SH-SY5Y (cell line): ENCODE measurements at regions not wholly inside any gene's neighbourhood (a gene's known extent, or its start where the extent isn't known, plus 50 kb on each side); places are given as distances from the start of the nearest gene placed in this dataset.

Experiments
- GATA2 ChIP-seq: IDR thresholded peaks from 2 replicates; pipeline ENCODE4 v1.6.1; 2011; ENCODE audit warnings: mild to moderate bottlenecking, low read depth, low read length
- GATA3 ChIP-seq: IDR thresholded peaks from 2 replicates; pipeline ENCODE4 v1.6.1; 2011; ENCODE audit warnings: low read depth, mild to moderate bottlenecking, low read length, moderate library complexity

DNA sequence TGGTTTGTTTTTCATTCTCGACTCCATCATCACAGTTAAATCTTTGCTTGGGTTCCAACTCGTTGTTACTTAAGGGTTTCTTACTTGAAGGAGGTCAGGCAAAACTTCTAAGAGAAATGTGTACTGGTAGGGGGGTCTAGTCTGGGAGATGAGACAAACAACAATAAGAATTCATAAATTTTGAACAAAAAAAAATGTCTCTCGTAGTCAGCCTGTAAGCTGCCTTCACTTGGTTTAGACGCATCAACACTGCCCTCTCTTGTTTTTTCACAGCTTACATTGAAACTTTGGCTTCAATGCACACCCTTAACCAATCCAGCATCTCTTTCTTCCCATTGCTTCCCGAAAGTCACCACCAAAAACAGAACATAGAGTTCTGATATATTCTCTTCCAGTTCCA lies 576.4 kb upstream of the PIK3C3 start:
- TF ChIP-seq GATA2 (no peak), GATA3 (no peak)
